ENCODE measurements at regions not wholly inside any gene's neighbourhood (a gene's known extent, or its start where the extent isn't known, plus 50 kb on each side); places are given as distances from the start of the nearest gene placed in this dataset.
A peak's percentile ranks its signal among the peaks of the same experiment; 100 is the strongest.

DNA sequence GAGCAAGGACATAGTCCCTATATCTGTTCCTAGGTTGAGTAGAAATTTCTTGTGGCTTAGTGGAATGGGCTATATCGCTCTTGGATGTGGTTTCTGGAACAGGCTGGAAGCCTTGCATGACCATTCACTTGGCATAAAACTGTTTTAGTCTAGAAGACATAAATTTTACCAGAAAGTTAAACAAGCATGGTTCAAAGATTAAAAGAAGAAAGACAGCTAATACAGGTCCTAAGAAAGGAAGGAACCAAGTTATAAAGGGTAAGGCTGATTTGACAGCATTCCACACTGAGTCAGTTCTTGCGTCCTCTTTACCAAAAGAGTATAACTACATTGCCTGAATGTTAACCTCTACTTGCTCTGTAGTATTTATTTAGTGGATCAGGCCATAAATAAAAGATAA, 724.2 kb downstream of the SORCS1 start:
- no peaks in the 10 kb centered on the region for H3K27me3 ChIP-seq (replicated peaks in 1 of 4; ENCODE audit: control insufficient read depth in 3 of 4, extremely low read depth in 1 of 4, insufficient read depth in 3 of 4, low read length in 3 of 4)
- H2AFZ ChIP-seq (ENCODE audit: low read length), result peak overlapping the region; percentile 32; the same call in 1 of the 2 replicates
- no peaks in the 10 kb centered on the region for H3K9me3 ChIP-seq (ENCODE audit: insufficient read depth in 2 of 2, low read depth in 1 of 2, low read length in 1 of 2)
- 0 out of 7 replicates have a peak, but pooled peaks cover 0 to 3% (median 0%) of the 10 kb centered on the region in 4 experiments for H3K4me1 ChIP-seq (replicated peaks in 1 of 4; ENCODE audit: control insufficient read depth in 3 of 4, insufficient read depth in 4 of 4, low read length in 3 of 4)
- H4K8ac ChIP-seq (ENCODE audit: extremely low read depth, insufficient read depth, low read length), result no peak overlapping the region
- H3K27ac ChIP-seq (ENCODE audit: low read depth, low read length), result no peak overlapping the region
- 90% methylated on average over 2 of the region's 2 CpGs; no CpG with 5 or more reads in 1 of the 2 experiments for WGBS, 2 experiments (ENCODE audit: extremely low coverage in 1 of 2, insufficient coverage in 1 of 2, insufficient read length in 1 of 2, insufficient replicate concordance in 2 of 2, low coverage in 1 of 2, low lambda C conversion rate in 2 of 2, missing lambda C conversion rate in 1 of 2)
- FAIRE-seq, result no peak
- no peak overlapping the region for H3K4ac ChIP-seq (replicated peaks; ENCODE audit: insufficient read length, low read depth, low read length)
- H4K91ac ChIP-seq (replicated peaks; ENCODE audit: insufficient read length, low read length), result no peak overlapping the region
- H3K23ac ChIP-seq (ENCODE audit: insufficient read length), result no peak overlapping the region
- DNase-seq (ENCODE audit: low read depth in 1 of 2, low spot score in 2 of 2), result no peak
- no peak overlapping the region for H2BK12ac ChIP-seq (ENCODE audit: low read depth, low read length)
- TF ChIP-seq TEAD4 (IDR thresholded peaks at IDR 0.05; ENCODE audit: low read depth, low read length) (no peak), SIRT6 (IDR thresholded peaks at IDR 0.05; ENCODE audit: low read length) (no peak), ATF2 (IDR thresholded peaks at IDR 0.05; ENCODE audit: low read length) (no peak), EGR1 (IDR thresholded peaks at IDR 0.05; ENCODE audit: borderline replicate concordance, low read depth, low read length) (no peak), JUN (IDR thresholded peaks at IDR 0.05; ENCODE audit: low read depth, low read length) (no peak), SP2 (IDR thresholded peaks at IDR 0.05; ENCODE audit: low read length) (no peak), SAP30 (IDR thresholded peaks at IDR 0.05; ENCODE audit: insufficient read depth, insufficient replicate concordance, low read length) (no peak), PHF8 (conservative IDR thresholded peaks at IDR 0.05; ENCODE audit: low read depth, low read length) (no peak), RXRA (IDR thresholded peaks at IDR 0.05; ENCODE audit: insufficient read depth, low read depth, low read length) (no peak), HDAC6 (IDR thresholded peaks at IDR 0.05; ENCODE audit: low read depth, low read length) (no peak)
- H2BK15ac ChIP-seq (ENCODE audit: low read length), result no peak overlapping the region
- CTCF ChIA-PET (ENCODE audit: partially characterized antibody), result interaction anchor here (0.6 to 1.2 kb wide), 2 partner anchors 15 to 80 kb away, joined by 3 read pairs; no protein-coding TSS in a partner anchor
- H3K9ac ChIP-seq (replicated peaks in 1 of 4; ENCODE audit: extremely low read depth in 1 of 4, low read depth in 3 of 4, low read length in 3 of 4), result no peak overlapping the region
- no peak overlapping the region for H3K18ac ChIP-seq (ENCODE audit: extremely low read depth, low read length)
- H3K4me3 ChIP-seq (ENCODE audit: extremely low read depth in 1 of 4, insufficient read depth in 2 of 4, low read depth in 3 of 4, low read length in 4 of 4), result no peak overlapping the region
- no peak overlapping the region for H3K14ac ChIP-seq (ENCODE audit: insufficient read length)
- no peak overlapping the region for H2BK20ac ChIP-seq (ENCODE audit: low read length)
- no peak overlapping the region for H2BK5ac ChIP-seq (ENCODE audit: low read depth, low read length)
- H3K4me2 ChIP-seq (ENCODE audit: insufficient read depth in 1 of 2, low read depth in 2 of 2, low read length in 2 of 2), result no peak overlapping the region
- no peak overlapping the region for H3K56ac ChIP-seq (replicated peaks; ENCODE audit: insufficient read length, low read depth, low read length)
- H3K79me2 ChIP-seq (ENCODE audit: control insufficient read depth in 1 of 2, insufficient read depth in 2 of 2, low read length in 2 of 2), result no peaks in the 10 kb centered on the region
- no peak overlapping the region for H4K5ac ChIP-seq (ENCODE audit: insufficient read length, low read depth, low read length)
- H3K79me1 ChIP-seq (ENCODE audit: low read depth, low read length), result no peaks in the 10 kb centered on the region
- H2BK120ac ChIP-seq (replicated peaks; ENCODE audit: low read depth, low read length), result no peak overlapping the region
- POLR2A ChIA-PET (ENCODE audit: partially characterized antibody), result no interaction called here
- H3K36me3 ChIP-seq (ENCODE audit: control insufficient read depth in 2 of 4, insufficient read depth in 4 of 4, low read length in 3 of 4), result no peaks in the 10 kb centered on the region
- H2AK5ac ChIP-seq (ENCODE audit: low read depth, low read length), result no peak overlapping the region
- H4K20me1 ChIP-seq (replicated peaks in 1 of 2; ENCODE audit: control insufficient read depth in 1 of 2, insufficient read depth in 2 of 2, low read length in 2 of 2), result no peaks in the 10 kb centered on the region
- no peaks in the 10 kb centered on the region; the same call in 1 of the 2 replicates for H3K23me2 ChIP-seq (ENCODE audit: low read depth, low read length)
